ENCODE measurements at regions not wholly inside any gene's neighbourhood (a gene's known extent, or its start where the extent isn't known, plus 50 kb on each side); places are given as distances from the start of the nearest gene placed in this dataset.

- DNase-seq (ENCODE audit: extremely low spot score), result no peak
- ChIA-PET CTCF (no interaction called here), POLR2A (no interaction called here)
- no peak for TF ChIP-seq FOXA1 (IDR thresholded peaks at IDR 0.05)
Observed at GRCh38 chr4:187286525-187286924, 562.9 kb upstream of the FAT1 start.

- CTCF ChIA-PET, result no interaction called here
- no peak for TF ChIP-seq L3MBTL2 (conservative IDR thresholded peaks at IDR 0.05)
- TF ChIP-seq SP1 (IDR thresholded peaks at IDR 0.05), result no peak
- no peak for TF ChIP-seq ARNT (IDR thresholded peaks at IDR 0.05)
- no peak for DNase-seq (ENCODE audit: extremely low spot score)
- POLR2A ChIA-PET, result no interaction called here
Observed at GRCh38 chr4:187289371-187289770, 565.7 kb upstream of the FAT1 start.

- DNase-seq (ENCODE audit: extremely low spot score), result no peak
- ChIA-PET POLR2A (no interaction called here), CTCF (no interaction called here)
- no peak for TF ChIP-seq LEF1 (IDR thresholded peaks at IDR 0.05; ENCODE audit: borderline replicate concordance)
- no peak for TF ChIP-seq ELF4 (IDR thresholded peaks at IDR 0.05)
- no peak for TF ChIP-seq SP1 (IDR thresholded peaks at IDR 0.05)
- TF ChIP-seq PKNOX1 (IDR thresholded peaks at IDR 0.05), result no peak
- no peak for TF ChIP-seq HDGF (IDR thresholded peaks at IDR 0.05; ENCODE audit: borderline replicate concordance)
- no peak for TF ChIP-seq L3MBTL2 (conservative IDR thresholded peaks at IDR 0.05)
- no peak for TF ChIP-seq CTBP1 (IDR thresholded peaks at IDR 0.05; ENCODE audit: borderline replicate concordance)
- no peak for TF ChIP-seq ZNF384 (IDR thresholded peaks at IDR 0.05)
- no peak for TF ChIP-seq FOXM1 (IDR thresholded peaks at IDR 0.05; ENCODE audit: borderline replicate concordance)
- no peak for TF ChIP-seq ARNT (IDR thresholded peaks at IDR 0.05)
Observed at GRCh38 chr4:187294861-187295260, 571.2 kb upstream of the FAT1 start.

- POLR2A ChIA-PET, result no interaction called here
- no peak for TF ChIP-seq SP1 (IDR thresholded peaks at IDR 0.05)
- no peak for TF ChIP-seq HDGF (IDR thresholded peaks at IDR 0.05; ENCODE audit: borderline replicate concordance)
- no peak for TF ChIP-seq FOXM1 (IDR thresholded peaks at IDR 0.05; ENCODE audit: borderline replicate concordance)
- TF ChIP-seq TARDBP (IDR thresholded peaks at IDR 0.05), result no peak
- CTCF ChIA-PET, result no interaction called here
- no peak for DNase-seq (ENCODE audit: extremely low spot score)
Observed at GRCh38 chr4:187301923-187302322, 578.3 kb upstream of the FAT1 start.

- ChIA-PET POLR2A (no interaction called here), CTCF (interaction anchor here (0.6 kb wide), 1 partner anchor 1406 kb away, joined by 5 read pairs; no protein-coding TSS in a partner anchor)
- TF ChIP-seq SP1 (IDR thresholded peaks at IDR 0.05) (no peak), FOXM1 (IDR thresholded peaks at IDR 0.05; ENCODE audit: borderline replicate concordance) (no peak), FOXA1 (IDR thresholded peaks at IDR 0.05) (no peak), NFRKB (IDR thresholded peaks at IDR 0.05) (no peak), PKNOX1 (IDR thresholded peaks at IDR 0.05) (no peak), FOXK2 (IDR thresholded peaks at IDR 0.05) (no peak), ARNT (IDR thresholded peaks at IDR 0.05) (no peak), LEF1 (IDR thresholded peaks at IDR 0.05; ENCODE audit: borderline replicate concordance) (no peak)
- no peak for DNase-seq (ENCODE audit: extremely low spot score)
Observed at GRCh38 chr4:187302457-187303150, 578.9 kb upstream of the FAT1 start.

- CTCF ChIA-PET, result no interaction called here
Observed at GRCh38 chr4:187304133-187304532, 580.5 kb upstream of the FAT1 start.

GRCh38 chr4:187307131-187307530 is 583.5 kb upstream of the FAT1 start:
- no peak for DNase-seq (ENCODE audit: extremely low spot score)
- ChIA-PET POLR2A (no interaction called here), CTCF (no interaction called here)
- TF ChIP-seq LEF1 (IDR thresholded peaks at IDR 0.05; ENCODE audit: borderline replicate concordance), result no peak
- no peak for TF ChIP-seq FOXK2 (IDR thresholded peaks at IDR 0.05)
- no peak for TF ChIP-seq ELF4 (IDR thresholded peaks at IDR 0.05)
- no peak for TF ChIP-seq FOXA1 (IDR thresholded peaks at IDR 0.05)
- TF ChIP-seq FOXM1 (IDR thresholded peaks at IDR 0.05; ENCODE audit: borderline replicate concordance), result no peak

More at GRCh38 chr4:187304133-187304532, 580.5 kb upstream of the FAT1 start:
- DNase-seq (ENCODE audit: extremely low spot score), result no peak
- POLR2A ChIA-PET, result no interaction called here
- TF ChIP-seq BHLHE40 (IDR thresholded peaks at IDR 0.05; ENCODE audit: borderline replicate concordance) (no peak), PKNOX1 (IDR thresholded peaks at IDR 0.05) (no peak), HDGF (IDR thresholded peaks at IDR 0.05; ENCODE audit: borderline replicate concordance) (no peak), LEF1 (IDR thresholded peaks at IDR 0.05; ENCODE audit: borderline replicate concordance) (no peak), FOXM1 (IDR thresholded peaks at IDR 0.05; ENCODE audit: borderline replicate concordance) (no peak), SUZ12 (IDR thresholded peaks at IDR 0.05) (no peak), FOXA1 (IDR thresholded peaks at IDR 0.05) (no peak), ELF4 (IDR thresholded peaks at IDR 0.05) (no peak), L3MBTL2 (conservative IDR thresholded peaks at IDR 0.05) (no peak), NFRKB (IDR thresholded peaks at IDR 0.05) (no peak), SP1 (IDR thresholded peaks at IDR 0.05) (no peak), TARDBP (IDR thresholded peaks at IDR 0.05) (no peak), ARNT (IDR thresholded peaks at IDR 0.05) (no peak), ZNF384 (IDR thresholded peaks at IDR 0.05) (no peak)
